GM12872 (cell line): ENCODE measurements at regions not wholly inside any gene's neighbourhood (a gene's known extent, or its start where the extent isn't known, plus 50 kb on each side); places are given as distances from the start of the nearest gene placed in this dataset.

Experiments used
- TF ChIP-seq, protein P1 (sequence below): IDR thresholded peaks from 3 replicates; pipeline ENCODE4 v1.5.1; 2011; ENCODE audit warnings: low read depth, mild to moderate bottlenecking, low read length, moderate library complexity; ENCODE audit not compliant: insufficient read depth

DNA sequence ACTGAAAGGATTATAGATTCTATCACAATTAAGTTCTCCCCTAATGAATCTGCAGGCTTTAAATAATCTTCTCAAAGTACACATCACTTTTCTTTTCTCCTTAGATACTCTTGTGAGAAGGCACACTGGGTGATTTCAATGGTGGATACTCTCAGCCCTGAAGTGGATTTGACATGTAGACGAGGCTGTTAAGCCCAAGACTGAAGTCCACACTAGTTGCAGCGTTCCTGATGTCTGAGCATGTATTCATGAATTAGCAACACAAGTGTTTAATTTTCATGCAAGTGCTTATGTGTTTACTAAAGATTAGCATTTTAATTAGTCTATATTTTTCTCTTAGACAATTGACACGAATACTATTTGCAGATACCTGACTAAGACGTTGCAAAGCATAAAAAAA, 218.9 kb downstream of the TMEM161B start:
- TF ChIP-seq, protein P1, sequence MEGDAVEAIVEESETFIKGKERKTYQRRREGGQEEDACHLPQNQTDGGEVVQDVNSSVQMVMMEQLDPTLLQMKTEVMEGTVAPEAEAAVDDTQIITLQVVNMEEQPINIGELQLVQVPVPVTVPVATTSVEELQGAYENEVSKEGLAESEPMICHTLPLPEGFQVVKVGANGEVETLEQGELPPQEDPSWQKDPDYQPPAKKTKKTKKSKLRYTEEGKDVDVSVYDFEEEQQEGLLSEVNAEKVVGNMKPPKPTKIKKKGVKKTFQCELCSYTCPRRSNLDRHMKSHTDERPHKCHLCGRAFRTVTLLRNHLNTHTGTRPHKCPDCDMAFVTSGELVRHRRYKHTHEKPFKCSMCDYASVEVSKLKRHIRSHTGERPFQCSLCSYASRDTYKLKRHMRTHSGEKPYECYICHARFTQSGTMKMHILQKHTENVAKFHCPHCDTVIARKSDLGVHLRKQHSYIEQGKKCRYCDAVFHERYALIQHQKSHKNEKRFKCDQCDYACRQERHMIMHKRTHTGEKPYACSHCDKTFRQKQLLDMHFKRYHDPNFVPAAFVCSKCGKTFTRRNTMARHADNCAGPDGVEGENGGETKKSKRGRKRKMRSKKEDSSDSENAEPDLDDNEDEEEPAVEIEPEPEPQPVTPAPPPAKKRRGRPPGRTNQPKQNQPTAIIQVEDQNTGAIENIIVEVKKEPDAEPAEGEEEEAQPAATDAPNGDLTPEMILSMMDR: no peak

DNA sequence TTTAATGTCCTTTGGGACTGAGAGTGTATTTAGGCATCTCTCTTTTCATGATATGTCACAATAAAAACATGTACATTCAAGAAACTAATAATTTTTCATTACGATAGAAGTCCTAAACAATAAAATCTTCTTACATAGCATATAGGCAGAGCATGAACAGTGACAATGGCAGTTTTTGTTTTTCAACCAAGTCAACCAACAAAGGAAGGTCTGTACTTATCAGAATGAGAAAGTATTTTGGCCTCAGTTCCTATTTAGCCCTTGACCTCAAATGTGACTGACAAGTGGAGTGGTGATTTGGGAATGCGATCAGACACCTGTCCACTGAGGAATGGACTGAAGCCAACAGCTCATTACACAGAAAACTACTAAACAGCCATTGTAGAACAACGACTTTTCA, 219.5 kb downstream of the TMEM161B start:
- TF ChIP-seq, protein P1: no peak

DNA sequence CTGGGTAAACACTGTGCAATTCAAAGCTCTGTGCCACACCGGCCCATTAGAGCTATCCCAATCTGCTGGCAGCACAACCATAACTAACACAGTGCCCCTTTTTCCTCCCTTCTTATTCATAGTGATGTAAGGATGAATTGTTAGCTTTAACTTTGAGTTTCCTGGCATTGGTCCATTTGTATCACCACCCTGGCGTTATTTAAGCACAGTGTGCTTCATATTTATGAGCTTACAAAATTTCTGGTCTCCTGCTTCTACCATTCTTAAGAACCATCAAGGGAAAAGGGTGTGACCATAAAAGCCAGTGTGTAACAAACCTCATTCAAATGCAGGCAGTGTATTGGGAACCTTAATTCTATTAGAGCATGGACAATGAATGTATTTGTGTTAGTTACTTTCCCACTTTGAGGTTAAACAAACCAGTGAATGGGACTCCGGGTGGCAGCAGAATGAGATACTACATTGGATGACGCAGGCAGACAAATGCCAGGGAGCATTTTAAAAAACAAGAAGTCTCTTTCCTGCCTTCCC, 222.6 kb downstream of the TMEM161B start:
- TF ChIP-seq, protein P1: no peak

DNA sequence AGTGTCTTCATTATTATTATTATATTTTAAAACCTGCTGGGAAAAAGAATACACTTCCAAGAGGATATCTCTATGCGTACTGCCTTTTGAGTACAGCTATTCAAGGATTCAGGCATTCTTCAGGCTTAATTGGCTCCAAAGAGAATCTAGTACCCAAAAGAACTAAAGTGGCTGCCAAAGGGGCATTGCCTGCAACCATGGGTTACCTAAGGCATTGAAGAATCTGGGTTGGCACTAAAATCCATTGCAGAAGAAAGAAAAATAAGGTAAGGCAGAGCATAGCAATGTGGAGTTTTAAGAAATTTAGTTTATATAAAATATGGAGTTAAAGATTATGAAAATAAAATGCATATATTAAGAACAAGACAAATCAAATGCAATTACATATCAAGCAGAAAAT, 223.5 kb downstream of the TMEM161B start:
- TF ChIP-seq, protein P1: no peak

DNA sequence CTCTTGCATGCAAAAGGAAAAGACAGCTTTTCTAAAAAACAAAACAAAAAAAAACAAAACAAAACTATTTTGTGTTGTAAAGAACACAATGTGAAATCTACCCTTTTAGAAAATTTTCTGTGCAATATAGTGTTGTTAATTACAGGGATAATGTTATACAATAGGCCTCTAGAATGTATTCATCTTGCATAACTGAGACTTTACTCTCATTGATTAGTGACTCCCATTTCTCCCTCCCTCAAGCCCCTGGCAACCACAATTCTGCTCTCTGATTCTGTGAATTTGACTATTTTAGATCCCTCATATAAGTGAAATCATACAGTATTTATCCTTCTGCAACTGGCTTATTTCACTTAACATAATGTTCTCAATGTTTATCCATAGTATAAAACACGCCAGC, 234.1 kb downstream of the TMEM161B start:
- TF ChIP-seq, protein P1: no peak

DNA sequence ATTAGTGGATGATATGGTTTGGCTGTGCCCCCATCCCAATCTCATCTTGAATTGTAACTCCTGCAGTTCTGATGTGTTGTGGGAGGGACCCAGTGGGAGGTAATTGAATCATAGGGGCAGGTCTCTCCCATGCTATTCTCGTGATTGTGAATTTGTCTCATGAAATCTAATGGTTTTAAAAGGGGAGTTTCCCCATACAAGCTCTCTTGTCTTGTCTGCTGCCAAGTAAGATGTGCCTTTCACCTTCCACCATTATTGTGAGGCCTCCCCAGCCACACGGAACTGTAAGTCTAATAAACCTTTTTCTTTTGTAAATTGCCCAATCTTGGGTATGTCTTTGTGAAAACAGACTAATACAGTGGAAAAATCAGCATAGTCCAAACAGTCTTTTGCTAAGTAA, 235.5 kb downstream of the TMEM161B start:
- TF ChIP-seq, protein P1: no peak

DNA sequence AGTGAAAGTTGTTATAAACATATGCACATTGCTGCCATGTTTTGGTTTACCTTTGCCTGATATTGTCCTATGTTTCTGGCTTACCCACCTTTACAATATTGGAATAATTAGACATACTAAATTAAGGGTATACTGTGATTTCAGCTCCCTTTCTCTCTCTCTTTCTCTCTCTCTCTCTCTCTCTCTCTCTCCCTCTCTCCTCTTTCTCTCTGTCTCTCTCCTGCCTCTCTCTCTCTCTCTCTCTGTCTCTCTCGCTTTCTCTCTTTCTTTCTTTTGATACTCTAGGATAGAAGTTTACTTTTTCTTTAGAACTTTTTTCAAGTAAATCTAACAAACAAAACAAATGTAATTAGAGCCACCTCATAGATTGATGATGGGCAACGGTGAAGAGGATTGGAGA, 239.6 kb downstream of the TMEM161B start:
- TF ChIP-seq, protein P1: no peak
